Neural cell (in vitro differentiated cells): ENCODE measurements at regions not wholly inside any gene's neighbourhood (a gene's known extent, or its start where the extent isn't known, plus 50 kb on each side); places are given as distances from the start of the nearest gene placed in this dataset.

Experiments
- H2AFZ ChIP-seq: fragments of 200-600, 300-800 bp; sonication (generic), shearing (Covaris generic); 2 replicates; pipeline ENCODE4 v1.6.0; 2014; ENCODE audit warnings: low read depth, mild to moderate bottlenecking, antibody characterized with exemption, low read length, moderate library complexity
- H3F3A ChIP-seq: fragments of 200-600 bp; shearing (Covaris generic); 2 replicates; pipeline ENCODE4 v1.6.1; 2016; ENCODE audit warnings: mild to moderate bottlenecking, moderate library complexity, mixed read lengths, antibody characterized with exemption, low read length; ENCODE audit not compliant: insufficient read depth, poor library complexity, severe bottlenecking
- H3K27ac ChIP-seq: fragments of 200-600, 300-800 bp; sonication (generic), shearing (Covaris generic); 2 replicates; pipeline ENCODE4 v1.5.1; 2014; ENCODE audit warnings: mild to moderate bottlenecking, low read length, moderate library complexity
- H3K27me3 ChIP-seq: fragments of 300-800, 200-600 bp; sonication (generic), shearing (Covaris generic); 2 replicates; pipeline ENCODE4 v1.6.0; 2014; ENCODE audit warnings: mild to moderate bottlenecking, low read depth, low read length, moderate library complexity; ENCODE audit not compliant: insufficient read depth
- H3K36me3 ChIP-seq: fragments of 300-800, 200-600 bp; sonication (generic), shearing (Covaris generic); 2 replicates; pipeline ENCODE4 v1.5.1; 2014; ENCODE audit warnings: mild to moderate bottlenecking, antibody characterized with exemption, low read length, moderate library complexity; ENCODE audit not compliant: insufficient read depth
- H3K4me2 ChIP-seq: fragments of 300-800, 200-600 bp; sonication (generic), shearing (Covaris generic); 2 replicates; pipeline ENCODE4 v1.6.0; 2014; ENCODE audit warnings: mild to moderate bottlenecking, low read length
- H3K4me3 ChIP-seq: fragments of 300-800, 200-600 bp; sonication (generic), shearing (Covaris generic); 2 replicates; pipeline ENCODE4 v1.5.1; 2014; ENCODE audit warnings: mild to moderate bottlenecking, low read length, moderate library complexity
- H3K79me2 ChIP-seq: fragments of 200-600 bp; shearing (Covaris generic); replicated peaks from 2 replicates; pipeline ENCODE4 v1.6.0; 2014; ENCODE audit warnings: mild to moderate bottlenecking, low read length, moderate library complexity; ENCODE audit not compliant: insufficient read depth
- H3K9ac ChIP-seq: fragments of 300-800, 200-600 bp; sonication (generic), shearing (Covaris generic); 2 replicates; pipeline ENCODE4 v1.6.1; 2016; ENCODE audit warnings: mild to moderate bottlenecking, low read length, mixed read lengths
- H3K9me2 ChIP-seq: fragments of 200-600 bp; shearing (Covaris generic); 2 replicates; pipeline ENCODE4 v1.6.1; 2016; ENCODE audit warnings: mild to moderate bottlenecking, low read length, mixed read lengths; ENCODE audit not compliant: insufficient read depth
- H3K9me3 ChIP-seq: fragments of 200-600, 300-800 bp; sonication (generic), shearing (Covaris generic); 2 replicates; pipeline ENCODE4 v1.6.1; 2016; ENCODE audit warnings: mild to moderate bottlenecking, mixed run types, low read length, moderate library complexity, mixed read lengths
- H4K20me1 ChIP-seq: fragments of 200-600 bp; shearing (Covaris generic); 2 replicates; pipeline ENCODE4 v1.6.1; 2016; ENCODE audit warnings: mild to moderate bottlenecking, mixed run types; ENCODE audit not compliant: insufficient read depth
- EP300 ChIP-seq: fragments of 450-650 bp; conservative IDR thresholded peaks from 2 replicates; pipeline ENCODE4 v1.6.1; 2014; ENCODE audit warnings: antibody characterized with exemption, mild to moderate bottlenecking, moderate library complexity; ENCODE audit not compliant: poor library complexity, severe bottlenecking
- EZH2 ChIP-seq: fragments of 200-600, 300-800 bp; shearing (Covaris generic), sonication (generic); IDR thresholded peaks from 2 replicates; pipeline ENCODE4 v1.6.1; 2014; ENCODE audit warnings: antibody characterized with exemption, low read length, borderline replicate concordance, mild to moderate bottlenecking; ENCODE audit not compliant: insufficient read depth, poor library complexity, severe bottlenecking
- MXI1 ChIP-seq: fragments of 450-650 bp; conservative IDR thresholded peaks from 2 replicates; pipeline ENCODE4 v1.6.1; 2014; ENCODE audit warnings: antibody characterized with exemption, mild to moderate bottlenecking; ENCODE audit not compliant: poor library complexity, severe bottlenecking
- POLR2AphosphoS5 ChIP-seq: IDR thresholded peaks from 2 replicates; pipeline ENCODE4 v1.6.1; 2012
- RAD21 ChIP-seq: fragments of 450-650 bp; conservative IDR thresholded peaks from 2 replicates; pipeline ENCODE4 v1.6.1; 2014; ENCODE audit warnings: antibody characterized with exemption, mild to moderate bottlenecking, moderate library complexity
- SMC3 ChIP-seq: fragments of 450-650 bp; conservative IDR thresholded peaks from 2 replicates; pipeline ENCODE4 v1.6.1; 2014; ENCODE audit warnings: antibody characterized with exemption, mild to moderate bottlenecking, moderate library complexity; ENCODE audit not compliant: poor library complexity
- TAF1 ChIP-seq: IDR thresholded peaks from 2 replicates; pipeline ENCODE4 v1.6.1; 2012; ENCODE audit warnings: low read depth
- TF ChIP-seq, protein P1 (sequence below): IDR thresholded peaks from 2 replicates; pipeline ENCODE4 v1.6.1; 2012; ENCODE audit warnings: borderline replicate concordance
- TF ChIP-seq, protein P2 (sequence below): fragments of 450-650 bp; IDR thresholded peaks from 2 replicates; pipeline ENCODE4 v1.5.1; 2014; ENCODE audit warnings: antibody characterized with exemption, mild to moderate bottlenecking, moderate library complexity; ENCODE audit not compliant: poor library complexity, severe bottlenecking

DNA sequence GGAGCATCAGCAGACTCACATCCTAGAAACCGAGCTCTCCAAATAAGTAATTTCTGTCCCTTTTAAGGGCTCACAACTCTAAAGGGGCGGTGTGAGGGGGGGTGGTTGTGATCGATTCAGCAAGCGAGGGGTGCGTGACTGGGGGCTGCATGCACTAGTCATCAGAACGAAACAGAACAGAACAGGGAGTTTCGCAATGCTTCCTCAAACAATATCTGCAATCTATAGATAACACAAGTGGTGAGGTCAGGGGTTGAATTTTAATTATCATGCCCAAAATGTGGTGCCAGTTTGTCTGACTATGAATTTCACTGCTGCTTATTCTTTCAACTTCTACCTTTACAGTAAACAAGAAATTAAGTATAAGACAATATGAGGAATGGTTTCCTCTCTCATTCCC, 1003.0 kb upstream of the NCAM2 start:
- Histone ChIP-seq H3K9me3 (no peaks in the 10 kb centered on the region), H3K27ac (no peak overlapping the region), H3K9me2 (no peaks in the 10 kb centered on the region), H3K4me3 (no peak overlapping the region), H4K20me1 (no peaks in the 10 kb centered on the region), H3K36me3 (no peaks in the 10 kb centered on the region), H3K79me2 (no peaks in the 10 kb centered on the region), H3K4me2 (no peak overlapping the region), H3F3A (no peaks in the 10 kb centered on the region), H3K9ac (no peak overlapping the region), H3K27me3 (no peaks in the 10 kb centered on the region), H2AFZ (no peak overlapping the region)
- no peak for TF ChIP-seq EP300

DNA sequence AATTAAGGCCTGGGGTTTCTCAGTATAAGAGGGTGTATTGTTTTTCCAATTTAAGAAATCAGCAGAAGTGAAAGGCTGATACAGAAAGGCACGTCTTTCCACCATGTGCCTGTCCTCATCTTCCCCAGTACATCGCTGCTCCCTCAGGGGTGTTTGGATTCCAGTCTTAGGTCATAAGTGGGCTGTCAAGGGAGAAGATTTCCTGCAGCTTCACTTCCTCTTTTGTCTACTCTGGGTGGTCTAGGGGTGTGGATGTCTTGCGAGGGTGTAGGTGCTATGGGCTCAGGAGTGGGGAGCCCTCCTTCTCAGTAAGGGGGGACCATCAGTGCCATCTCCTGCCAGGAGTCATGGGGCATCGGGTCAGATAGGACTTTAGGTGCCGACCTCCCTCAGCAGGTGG, 999.8 kb upstream of the NCAM2 start:
- no peak overlapping the region for H3K4me2 ChIP-seq
- H4K20me1 ChIP-seq, result no peaks in the 10 kb centered on the region
- H3F3A ChIP-seq, result no peaks in the 10 kb centered on the region
- no peaks in the 10 kb centered on the region for H3K27me3 ChIP-seq
- no peak overlapping the region for H3K9ac ChIP-seq
- TF ChIP-seq SMC3, result no peak
- no peak for TF ChIP-seq POLR2AphosphoS5
- no peak for TF ChIP-seq EP300
- no peak for TF ChIP-seq TAF1
- TF ChIP-seq MXI1, result no peak
- no peak for TF ChIP-seq RAD21
- TF ChIP-seq, protein P1, sequence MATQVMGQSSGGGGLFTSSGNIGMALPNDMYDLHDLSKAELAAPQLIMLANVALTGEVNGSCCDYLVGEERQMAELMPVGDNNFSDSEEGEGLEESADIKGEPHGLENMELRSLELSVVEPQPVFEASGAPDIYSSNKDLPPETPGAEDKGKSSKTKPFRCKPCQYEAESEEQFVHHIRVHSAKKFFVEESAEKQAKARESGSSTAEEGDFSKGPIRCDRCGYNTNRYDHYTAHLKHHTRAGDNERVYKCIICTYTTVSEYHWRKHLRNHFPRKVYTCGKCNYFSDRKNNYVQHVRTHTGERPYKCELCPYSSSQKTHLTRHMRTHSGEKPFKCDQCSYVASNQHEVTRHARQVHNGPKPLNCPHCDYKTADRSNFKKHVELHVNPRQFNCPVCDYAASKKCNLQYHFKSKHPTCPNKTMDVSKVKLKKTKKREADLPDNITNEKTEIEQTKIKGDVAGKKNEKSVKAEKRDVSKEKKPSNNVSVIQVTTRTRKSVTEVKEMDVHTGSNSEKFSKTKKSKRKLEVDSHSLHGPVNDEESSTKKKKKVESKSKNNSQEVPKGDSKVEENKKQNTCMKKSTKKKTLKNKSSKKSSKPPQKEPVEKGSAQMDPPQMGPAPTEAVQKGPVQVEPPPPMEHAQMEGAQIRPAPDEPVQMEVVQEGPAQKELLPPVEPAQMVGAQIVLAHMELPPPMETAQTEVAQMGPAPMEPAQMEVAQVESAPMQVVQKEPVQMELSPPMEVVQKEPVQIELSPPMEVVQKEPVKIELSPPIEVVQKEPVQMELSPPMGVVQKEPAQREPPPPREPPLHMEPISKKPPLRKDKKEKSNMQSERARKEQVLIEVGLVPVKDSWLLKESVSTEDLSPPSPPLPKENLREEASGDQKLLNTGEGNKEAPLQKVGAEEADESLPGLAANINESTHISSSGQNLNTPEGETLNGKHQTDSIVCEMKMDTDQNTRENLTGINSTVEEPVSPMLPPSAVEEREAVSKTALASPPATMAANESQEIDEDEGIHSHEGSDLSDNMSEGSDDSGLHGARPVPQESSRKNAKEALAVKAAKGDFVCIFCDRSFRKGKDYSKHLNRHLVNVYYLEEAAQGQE, result no peak
- TF ChIP-seq, protein P2, sequence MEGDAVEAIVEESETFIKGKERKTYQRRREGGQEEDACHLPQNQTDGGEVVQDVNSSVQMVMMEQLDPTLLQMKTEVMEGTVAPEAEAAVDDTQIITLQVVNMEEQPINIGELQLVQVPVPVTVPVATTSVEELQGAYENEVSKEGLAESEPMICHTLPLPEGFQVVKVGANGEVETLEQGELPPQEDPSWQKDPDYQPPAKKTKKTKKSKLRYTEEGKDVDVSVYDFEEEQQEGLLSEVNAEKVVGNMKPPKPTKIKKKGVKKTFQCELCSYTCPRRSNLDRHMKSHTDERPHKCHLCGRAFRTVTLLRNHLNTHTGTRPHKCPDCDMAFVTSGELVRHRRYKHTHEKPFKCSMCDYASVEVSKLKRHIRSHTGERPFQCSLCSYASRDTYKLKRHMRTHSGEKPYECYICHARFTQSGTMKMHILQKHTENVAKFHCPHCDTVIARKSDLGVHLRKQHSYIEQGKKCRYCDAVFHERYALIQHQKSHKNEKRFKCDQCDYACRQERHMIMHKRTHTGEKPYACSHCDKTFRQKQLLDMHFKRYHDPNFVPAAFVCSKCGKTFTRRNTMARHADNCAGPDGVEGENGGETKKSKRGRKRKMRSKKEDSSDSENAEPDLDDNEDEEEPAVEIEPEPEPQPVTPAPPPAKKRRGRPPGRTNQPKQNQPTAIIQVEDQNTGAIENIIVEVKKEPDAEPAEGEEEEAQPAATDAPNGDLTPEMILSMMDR, result no peak
- no peaks in the 10 kb centered on the region for H3K36me3 ChIP-seq
- no peaks in the 10 kb centered on the region for H3K9me2 ChIP-seq
- no peak overlapping the region for H2AFZ ChIP-seq
- no peak overlapping the region for H3K4me3 ChIP-seq
- H3K79me2 ChIP-seq, result no peaks in the 10 kb centered on the region
- no peaks in the 10 kb centered on the region for H3K9me3 ChIP-seq
- no peak overlapping the region for H3K27ac ChIP-seq

DNA sequence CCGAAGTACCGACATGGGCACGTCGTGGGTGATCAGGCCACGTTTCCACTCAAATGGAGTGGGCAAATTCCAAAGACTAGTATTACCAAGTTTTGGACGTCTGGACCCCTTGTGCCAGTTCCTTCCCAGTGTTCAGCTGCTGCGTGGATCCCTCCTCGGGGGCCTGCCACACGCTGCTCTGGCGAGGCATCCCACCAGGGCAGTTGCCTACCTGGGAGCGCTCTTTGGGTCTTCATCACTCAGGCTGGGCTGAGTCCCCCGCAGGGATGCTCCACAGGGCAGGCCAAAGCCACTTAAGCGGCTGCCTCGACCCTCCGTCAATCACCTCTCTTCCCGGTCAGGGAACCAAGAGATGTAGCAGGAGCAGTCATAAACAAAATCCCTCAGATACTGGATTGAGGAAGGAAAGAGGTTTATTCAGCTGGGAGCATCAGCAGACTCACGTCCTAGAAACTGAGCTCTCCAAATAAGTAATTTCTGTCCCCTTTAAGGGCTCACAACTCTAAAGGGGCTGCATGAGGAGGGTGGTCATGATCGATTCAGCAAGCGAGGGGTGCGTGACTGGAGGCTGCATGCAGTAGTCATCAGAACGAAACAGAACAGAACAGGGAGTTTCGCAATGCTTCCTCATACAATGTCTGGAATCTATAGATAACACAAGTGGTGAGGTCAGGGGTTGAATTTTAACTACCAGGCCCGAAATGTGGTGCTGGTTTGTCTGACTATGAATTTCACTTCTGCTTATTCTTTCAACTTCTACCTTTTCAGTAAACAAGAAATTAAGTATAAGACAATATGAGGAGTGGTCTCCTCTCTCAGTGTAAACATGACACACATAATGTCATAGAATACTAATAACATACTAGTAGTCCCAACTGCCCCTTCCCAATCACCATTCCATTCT, 998.6 kb upstream of the NCAM2 start:
- no peak overlapping the region for H3K27ac ChIP-seq

More for the DNA sequence above, 998.6 kb upstream of the NCAM2 start:
- H3K79me2 ChIP-seq, result no peaks in the 10 kb centered on the region
- H3K9ac ChIP-seq, result no peak overlapping the region
- no peak overlapping the region for H3K4me3 ChIP-seq
- H3K4me2 ChIP-seq, result no peak overlapping the region
- H3K9me2 ChIP-seq, result no peaks in the 10 kb centered on the region
- no peaks in the 10 kb centered on the region for H4K20me1 ChIP-seq
- no peaks in the 10 kb centered on the region for H3K36me3 ChIP-seq
- H2AFZ ChIP-seq, result no peak overlapping the region
- TF ChIP-seq, protein P1, result no peak
- TF ChIP-seq MXI1 (no peak), RAD21 (no peak), EP300 (no peak), POLR2AphosphoS5 (no peak), EZH2 (no peak), TAF1 (no peak), SMC3 (no peak)
- TF ChIP-seq, protein P2, result no peak
- H3K9me3 ChIP-seq, result no peaks in the 10 kb centered on the region
- no peaks in the 10 kb centered on the region for H3K27me3 ChIP-seq
- H3F3A ChIP-seq, result no peaks in the 10 kb centered on the region
